Right ventricle myocardium inferior (tissue), 1 donor: ENCODE measurements at regions not wholly inside any gene's neighbourhood (a gene's known extent, or its start where the extent isn't known, plus 50 kb on each side); places are given as distances from the start of the nearest gene placed in this dataset.

Source experiments
- ATAC-seq: fragments of 200-7000 bp; cut with Tn5 transposase; one replicate; pipeline ENCODE4 v1.9.1; 2020; ENCODE audit warnings: mild to moderate bottlenecking, moderate library complexity
- DNase-seq: peaks from one replicate; pipeline ENCODE4 v3.0.0; 2021; ENCODE audit errors: missing footprints
- intact Hi-C: fragments of 100-400 bp; cut with DNase I; formaldehyde crosslinking; loops from one replicate; pipeline ENCODE4 v1.11.0; 2022
- donor health status: DM: no; HTN: yes; CAD: no; lungs with severe emphysema.

DNA sequence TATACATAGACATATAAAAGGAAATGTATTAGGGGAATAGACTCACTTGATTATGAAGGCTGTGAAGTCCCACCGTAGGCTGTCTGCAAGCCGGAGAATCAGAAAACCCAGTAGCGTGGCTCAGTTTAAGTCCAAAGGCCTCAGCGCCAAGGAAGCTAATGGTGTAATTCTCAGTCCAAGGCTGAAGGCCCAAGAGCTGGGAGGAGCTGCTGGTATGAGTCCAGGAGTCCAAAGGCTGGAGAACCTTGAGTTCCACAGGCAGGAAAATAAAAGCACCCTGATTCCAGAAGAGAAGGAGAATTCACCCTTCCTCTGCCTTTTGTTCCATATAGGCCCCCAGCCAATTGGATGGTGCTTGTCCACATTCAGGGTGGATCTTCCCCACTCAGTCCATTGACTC, 166.2 kb upstream of the TAC1 start:
- DNase-seq (no peak), ATAC-seq (no peak)
- intact Hi-C loops, result no loop called here

DNA sequence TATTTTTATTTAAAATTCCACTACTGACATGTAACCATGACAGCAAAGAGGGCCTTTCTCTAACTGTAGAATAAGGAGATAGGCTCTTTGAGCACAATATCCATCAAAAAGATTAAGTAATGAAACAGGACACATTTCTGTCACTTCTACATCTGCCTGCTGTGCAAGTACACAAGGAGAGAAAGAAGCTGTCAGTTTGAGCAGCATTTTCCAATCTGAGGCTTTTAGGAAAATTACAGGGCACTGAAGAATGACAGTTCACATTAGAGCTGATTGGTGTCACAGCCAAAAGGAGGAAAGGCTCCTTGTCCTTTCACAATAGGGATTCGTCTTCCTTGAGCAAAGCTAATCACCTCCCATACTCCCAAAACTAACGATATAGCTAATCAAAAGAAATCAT, 158.8 kb upstream of the TAC1 start:
- no peak for DNase-seq
- intact Hi-C loops, result no loop called here

DNA sequence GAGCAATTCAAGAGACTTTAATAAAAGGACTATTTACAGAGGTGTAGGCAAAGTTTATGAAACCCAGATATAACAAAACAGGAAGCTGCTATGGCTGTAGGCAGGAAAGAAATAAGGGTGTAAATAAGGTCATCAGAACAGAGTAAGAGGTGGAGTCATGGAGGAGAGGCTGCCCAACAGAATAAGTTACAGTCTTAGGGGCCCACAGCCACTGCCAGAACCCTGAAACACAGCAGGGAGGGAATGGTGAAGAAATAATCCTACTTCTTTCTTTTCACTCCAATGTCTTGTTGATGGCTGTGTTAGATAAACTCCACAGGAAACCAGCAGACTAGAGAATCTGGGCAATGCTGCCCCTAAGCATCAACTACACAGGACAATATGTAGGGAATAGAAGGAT, 155.8 kb upstream of the TAC1 start:
- no peak for ATAC-seq
- no peak for DNase-seq
- intact Hi-C loops, result no loop called here

More for the DNA sequence above, 158.8 kb upstream of the TAC1 start:
- no peak for ATAC-seq

DNA sequence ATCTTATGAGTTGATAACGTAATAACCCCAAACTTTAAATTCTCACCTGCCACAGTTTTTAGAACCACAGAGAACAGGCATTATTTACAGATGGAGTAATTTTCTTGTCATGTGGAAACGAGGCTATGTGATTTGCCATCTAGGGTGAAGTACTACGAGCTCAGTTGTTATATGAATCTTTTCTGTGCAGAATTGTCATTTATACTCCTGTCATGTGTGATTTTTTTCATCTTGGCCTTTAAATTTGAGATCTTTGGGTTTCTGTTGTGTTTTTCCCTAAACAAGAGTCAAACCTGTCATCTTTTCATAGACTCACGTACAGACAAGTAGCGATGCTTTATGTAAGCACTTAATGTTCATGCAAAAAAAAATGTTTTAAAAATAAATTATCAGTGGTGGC, 153.7 kb upstream of the TAC1 start:
- intact Hi-C loops, result no loop called here
- ATAC-seq, result no peak
- DNase-seq, result no peak

DNA sequence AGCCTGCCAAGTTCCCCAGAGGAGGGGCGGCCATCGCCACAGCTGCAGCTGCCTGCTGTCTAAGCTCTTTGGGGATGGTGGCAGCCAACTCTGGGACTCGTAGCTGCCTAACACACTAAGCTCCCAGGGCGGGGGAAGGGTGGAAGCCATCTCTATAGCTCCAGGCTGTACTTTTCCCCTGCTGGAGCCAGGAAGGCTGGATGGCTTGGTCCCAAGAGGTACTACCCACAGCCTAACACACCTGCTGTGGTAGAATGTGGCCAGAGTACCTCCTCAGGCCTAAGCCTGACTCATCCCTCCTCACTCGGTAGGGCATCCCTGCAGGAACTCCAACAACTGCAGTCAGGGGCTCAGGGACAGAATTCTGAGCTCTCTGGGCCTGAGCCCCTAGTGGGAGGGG, 151.7 kb upstream of the TAC1 start:
- DNase-seq (no peak), ATAC-seq (no peak)
- intact Hi-C loops, result no loop called here

DNA sequence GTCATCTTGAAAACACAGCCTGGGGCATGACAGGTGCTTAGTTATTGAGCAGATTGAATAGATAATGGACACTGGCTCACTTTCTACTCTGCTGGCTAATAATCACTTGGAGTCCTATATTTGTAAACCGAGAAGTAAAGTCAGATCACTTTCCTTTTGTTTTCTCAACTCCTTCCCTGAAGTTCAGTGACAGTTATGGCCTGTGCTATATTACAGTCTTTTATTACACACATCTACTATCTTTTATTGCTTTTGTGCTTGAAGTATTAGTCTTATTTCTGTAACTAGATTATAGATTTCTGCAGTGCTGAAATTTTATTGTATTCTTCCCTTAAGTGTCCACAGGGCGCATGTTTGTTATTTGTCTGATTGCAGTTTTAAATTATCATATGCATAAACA, 136.4 kb upstream of the TAC1 start:
- DNase-seq (no peak), ATAC-seq (no peak)
- intact Hi-C loops, result no loop called here

DNA sequence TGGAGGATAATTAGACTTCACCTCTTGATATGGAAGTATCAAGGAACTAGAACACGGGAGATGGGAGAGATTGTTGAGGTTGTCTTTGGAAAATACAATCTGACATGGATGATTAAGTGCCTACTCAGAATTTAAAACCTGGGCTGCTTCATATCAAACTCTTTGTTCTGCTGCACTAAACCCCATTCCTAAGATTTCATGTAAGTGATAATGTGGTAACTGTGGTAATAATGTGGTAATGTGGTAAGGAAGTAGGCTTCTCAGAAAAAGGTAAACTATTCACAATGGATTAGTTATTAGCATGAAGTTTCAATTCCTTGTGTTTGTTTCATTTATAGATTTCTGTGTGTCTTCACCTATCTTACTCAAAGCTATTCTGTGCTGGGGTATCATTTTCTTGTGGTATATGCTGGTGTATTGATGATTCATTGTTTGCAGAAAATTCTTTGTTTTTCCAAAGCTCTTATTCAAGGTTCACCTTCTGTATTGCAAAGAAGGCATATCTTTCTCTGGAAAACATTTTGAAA, 129.9 kb upstream of the TAC1 start:
- DNase-seq (no peak), ATAC-seq (no peak)
- intact Hi-C loops, result no loop called here

DNA sequence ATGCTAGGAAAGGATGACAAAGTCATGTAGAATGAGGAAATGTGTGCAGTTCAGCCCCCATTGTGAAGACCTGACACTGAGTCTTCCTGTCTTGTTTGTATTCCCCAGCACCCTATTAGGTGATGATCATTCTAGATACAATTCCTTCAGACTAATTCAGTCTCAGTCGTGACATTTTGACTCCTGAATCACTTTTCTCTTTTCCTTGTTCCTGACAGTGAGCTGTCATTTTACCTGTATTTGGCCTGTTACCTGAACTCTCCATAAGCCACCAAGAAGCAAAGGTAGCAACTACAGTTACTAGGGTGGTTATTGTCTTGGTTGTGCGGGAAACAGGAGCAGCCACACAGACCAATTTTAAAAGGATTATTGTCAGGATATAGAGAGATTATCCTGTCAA, 111.4 kb upstream of the TAC1 start:
- intact Hi-C loops, result no loop called here
- ATAC-seq (no peak), DNase-seq (no peak)

DNA sequence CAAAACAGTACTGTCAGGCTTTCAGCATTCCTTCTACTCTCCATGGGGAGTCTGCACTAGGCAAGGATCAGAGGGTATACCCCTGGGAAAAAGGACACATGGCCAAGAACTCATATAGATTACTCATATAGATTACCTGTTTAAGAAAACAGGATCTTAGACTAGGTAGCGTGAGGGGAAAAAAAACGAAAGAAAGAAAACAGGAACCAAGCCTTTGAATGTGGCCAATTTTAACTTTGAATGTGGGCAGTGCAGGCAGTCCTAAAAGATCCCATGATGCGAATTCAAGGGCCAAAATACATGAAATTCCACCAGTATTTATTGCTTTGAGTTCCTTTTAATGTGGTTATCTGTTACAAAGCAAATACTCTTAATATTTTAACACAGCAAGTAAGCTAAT, 108.6 kb upstream of the TAC1 start:
- no peak for ATAC-seq

DNA sequence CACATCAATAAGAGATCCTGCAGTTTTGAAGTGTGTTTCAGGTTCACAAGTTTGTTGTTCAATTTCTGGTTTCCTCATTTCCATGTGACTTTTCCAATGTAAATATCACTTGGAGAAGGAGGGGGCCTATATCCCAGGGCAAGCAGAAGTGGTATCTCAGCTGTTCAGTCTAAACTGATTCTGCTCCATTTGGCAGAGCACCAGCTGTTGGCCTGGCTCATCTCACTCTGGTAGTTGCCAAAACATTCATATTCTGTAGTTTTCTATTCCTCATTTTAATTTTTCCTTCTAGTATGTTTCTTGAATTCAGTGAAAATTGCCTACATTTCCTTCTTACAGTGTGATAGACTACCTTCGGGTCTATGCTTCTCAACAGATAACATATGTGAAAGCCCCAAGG, 101.8 kb upstream of the TAC1 start:
- intact Hi-C loops, result no loop called here

More for the DNA sequence above, 108.6 kb upstream of the TAC1 start:
- intact Hi-C loops, result no loop called here
- no peak for DNase-seq

DNA sequence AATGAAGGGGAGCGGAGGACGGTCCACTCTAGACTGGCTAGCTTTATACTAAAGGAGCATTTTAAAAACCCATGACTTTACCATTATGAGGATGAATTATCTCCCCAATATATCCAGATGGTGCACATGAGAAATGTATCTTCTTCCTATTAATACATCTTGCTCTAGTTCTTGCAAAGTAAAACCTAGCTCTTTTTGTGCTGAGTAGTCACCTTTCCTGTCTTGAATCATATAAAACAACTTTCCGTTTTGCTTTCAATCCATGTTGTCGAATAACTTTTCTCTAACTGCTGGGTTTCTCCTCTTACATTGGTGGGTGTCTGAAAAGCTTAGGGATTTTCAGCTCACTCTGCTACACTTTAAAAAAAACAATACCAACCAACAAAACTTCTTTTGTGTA, 96.3 kb upstream of the TAC1 start:
- intact Hi-C loops, result no loop called here
- no peak for DNase-seq
- no peak for ATAC-seq

More for the DNA sequence above, 101.8 kb upstream of the TAC1 start:
- ATAC-seq (no peak), DNase-seq (no peak)

DNA sequence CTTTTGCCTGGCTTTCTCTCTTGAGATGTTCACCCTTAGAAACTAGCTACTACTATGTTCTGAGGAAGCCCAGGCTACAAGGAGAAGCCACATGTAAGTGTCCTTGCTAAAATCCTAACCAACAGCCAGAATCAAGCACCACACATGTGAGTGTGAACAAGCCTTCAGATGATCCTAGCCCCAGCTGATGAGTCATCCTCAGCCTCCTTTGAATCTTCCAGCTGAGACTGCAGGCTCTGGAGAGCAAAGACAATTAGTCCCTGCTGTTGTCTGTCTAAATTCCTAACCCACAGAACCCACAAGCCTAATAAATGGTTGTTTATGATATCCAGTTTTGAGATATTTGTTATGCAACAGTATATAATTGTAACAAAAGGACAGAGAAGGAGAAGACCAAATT, 92.8 kb upstream of the TAC1 start:
- ATAC-seq (no peak), DNase-seq (no peak)
- intact Hi-C loops, result no loop called here

DNA sequence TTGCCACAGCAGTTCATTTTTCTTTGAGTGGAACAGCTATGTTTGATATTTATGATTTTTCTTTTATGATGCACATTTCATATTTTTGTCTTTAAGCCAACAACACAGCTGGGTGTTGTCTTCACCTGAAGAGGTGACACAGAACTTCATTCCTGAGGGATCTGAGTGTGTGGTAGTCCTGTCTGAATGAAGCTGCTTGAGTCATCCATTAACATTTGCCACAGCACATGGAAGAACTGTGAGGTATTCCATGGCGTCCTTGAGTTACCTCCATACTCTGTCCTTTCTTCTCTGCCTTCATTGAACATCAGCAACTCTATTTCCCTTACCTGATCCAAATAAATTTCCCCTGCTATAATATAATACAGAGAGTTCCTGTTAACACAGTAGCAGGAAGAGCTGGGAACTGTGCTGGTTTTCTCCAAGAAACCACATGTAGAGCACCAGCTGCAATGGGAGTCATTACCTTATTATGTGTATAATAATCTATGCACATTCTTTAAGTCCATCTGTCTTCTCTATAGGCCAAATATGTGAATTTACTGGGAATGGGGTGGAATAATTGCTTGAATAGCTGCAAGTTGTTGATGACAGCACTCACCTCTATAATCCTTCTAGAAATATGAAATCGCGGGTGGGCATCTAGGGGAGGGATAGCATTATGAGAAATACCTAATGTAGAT, 72.4 kb upstream of the TAC1 start:
- intact Hi-C loops, result no loop called here
- DNase-seq (no peak), ATAC-seq (no peak)

DNA sequence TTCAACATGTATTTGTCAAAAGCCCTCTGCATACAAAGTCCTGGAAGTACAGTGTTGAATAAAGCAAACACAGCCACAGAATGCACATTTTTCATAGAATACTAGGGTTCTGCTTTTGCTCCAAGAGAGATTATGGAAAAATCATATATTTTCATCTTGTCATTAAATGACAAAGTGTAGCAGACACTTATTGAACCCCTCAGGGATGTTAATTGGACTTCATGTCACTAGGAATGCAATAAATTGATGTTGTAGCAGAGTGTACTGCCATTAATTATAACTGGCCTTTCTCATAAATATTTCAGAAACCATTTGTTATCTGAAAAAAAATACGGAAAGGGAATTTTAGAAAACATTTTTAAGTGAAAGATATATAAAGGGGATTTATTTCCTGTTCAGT, 64.5 kb upstream of the TAC1 start:
- no peak for ATAC-seq
- DNase-seq, result no peak
- intact Hi-C loops, result no loop called here

DNA sequence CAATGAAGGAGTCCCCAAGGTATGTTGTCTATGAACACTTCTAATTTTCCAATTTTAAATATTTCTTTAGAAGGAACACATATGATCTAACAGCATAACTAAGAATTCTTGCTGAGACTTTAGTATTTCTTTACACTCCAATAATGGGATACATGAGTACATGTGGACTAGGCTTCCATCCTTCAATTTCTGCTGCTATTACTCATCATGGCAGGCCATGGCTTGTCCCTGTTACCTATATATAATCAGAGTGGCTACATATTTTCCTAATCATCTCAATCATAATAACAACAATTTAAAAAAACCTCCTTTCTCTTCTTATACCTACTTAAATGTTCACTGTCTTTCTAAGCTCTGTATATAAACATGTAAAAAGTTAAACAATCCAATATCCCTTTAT, 60.3 kb upstream of the TAC1 start:
- DNase-seq (no peak), ATAC-seq (no peak)
- intact Hi-C loops, result no loop called here

DNA sequence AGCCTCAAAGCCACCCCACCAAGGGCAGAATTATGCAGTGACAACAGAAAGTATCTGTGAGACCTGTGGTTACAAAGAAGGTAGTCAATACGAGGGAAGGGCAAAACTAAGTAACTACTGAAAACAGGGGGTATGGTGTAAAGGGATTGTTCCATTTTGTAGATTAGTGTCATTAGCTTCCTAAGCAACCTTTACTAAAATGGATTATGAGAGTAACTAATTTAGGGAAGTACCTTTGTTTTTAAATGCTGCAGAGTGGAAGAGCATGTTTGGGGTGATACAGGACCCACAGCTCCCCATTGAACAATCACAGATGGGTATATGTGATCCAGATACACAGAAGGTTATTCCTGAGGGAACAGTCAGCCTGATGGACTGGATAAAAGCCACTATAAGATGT, 51.3 kb upstream of the TAC1 start:
- intact Hi-C loops, result no loop called here
- ATAC-seq, result no peak

More for the DNA sequence above, 51.3 kb upstream of the TAC1 start:
- DNase-seq, result no peak
